ENCODE measurements at regions not wholly inside any gene's neighbourhood (a gene's known extent, or its start where the extent isn't known, plus 50 kb on each side); places are given as distances from the start of the nearest gene placed in this dataset.

GRCh38 chr2:66890166-66890742 lies 455.3 kb downstream of the MEIS1 start:
- peak; percentile 61 for DNase-seq (ENCODE audit: low spot score)

GRCh38 chr2:66895206-66895605 lies 460.3 kb downstream of the MEIS1 start:
- DNase-seq (ENCODE audit: low spot score) = peak; percentile 68

GRCh38 chr2:66896131-66896530 lies 461.2 kb downstream of the MEIS1 start:
- peak; percentile 92 for DNase-seq (ENCODE audit: low spot score)

GRCh38 chr2:66897181-66897580 lies 462.3 kb downstream of the MEIS1 start:
- DNase-seq (ENCODE audit: low spot score) = peak; percentile 28

- peak; percentile 54 for DNase-seq (ENCODE audit: low spot score)
Measured at GRCh38 chr2:66897691-66898150, 462.8 kb downstream of the MEIS1 start.

- no peak for DNase-seq (ENCODE audit: low spot score)
Measured at GRCh38 chr2:66899109-66899508, 464.2 kb downstream of the MEIS1 start.

- DNase-seq (ENCODE audit: low spot score) = no peak
Measured at GRCh38 chr2:66899648-66900047, 464.7 kb downstream of the MEIS1 start.

- no peak for DNase-seq (ENCODE audit: low spot score)
Measured at GRCh38 chr2:66901344-66901743, 466.4 kb downstream of the MEIS1 start.

GRCh38 chr2:66903183-66903582 lies 468.3 kb downstream of the MEIS1 start:
- DNase-seq (ENCODE audit: low spot score) = peak; percentile 64

- DNase-seq (ENCODE audit: low spot score) = no peak
Measured at GRCh38 chr2:66903745-66904465, 469.0 kb downstream of the MEIS1 start.

- DNase-seq (ENCODE audit: low spot score) = no peak
Measured at GRCh38 chr2:66915237-66915636, 480.3 kb downstream of the MEIS1 start.

- no peak for DNase-seq (ENCODE audit: low spot score)
Measured at GRCh38 chr2:66919286-66919685, 477.8 kb upstream of the ETAA1 start.

- no peak for DNase-seq (ENCODE audit: low spot score)
Measured at GRCh38 chr2:66920415-66920814, 476.7 kb upstream of the ETAA1 start.

- no peak for DNase-seq (ENCODE audit: low spot score)
Measured at GRCh38 chr2:66925128-66925527, 472.0 kb upstream of the ETAA1 start.

GRCh38 chr2:66926594-66927112 lies 470.5 kb upstream of the ETAA1 start:
- no peak for DNase-seq (ENCODE audit: low spot score)

- peak; percentile 91 for DNase-seq (ENCODE audit: low spot score)
Measured at GRCh38 chr2:66929632-66930338, 467.3 kb upstream of the ETAA1 start.

GRCh38 chr2:66930339-66931220 lies 466.6 kb upstream of the ETAA1 start:
- peak; percentile 12 for DNase-seq (ENCODE audit: low spot score)

- no peak for DNase-seq (ENCODE audit: low spot score)
Measured at GRCh38 chr2:66938471-66938967, 458.6 kb upstream of the ETAA1 start.

GRCh38 chr2:66940080-66940479 lies 457.1 kb upstream of the ETAA1 start:
- no peak for DNase-seq (ENCODE audit: low spot score)

- DNase-seq (ENCODE audit: low spot score) = no peak
Measured at GRCh38 chr2:66948234-66948633, 448.9 kb upstream of the ETAA1 start.

- DNase-seq (ENCODE audit: low spot score) = peak; percentile 7
Measured at GRCh38 chr2:66957198-66957597, 439.9 kb upstream of the ETAA1 start.

All from umbilical cord (tissue), 1 donor.